22Rv1 (cell line): ENCODE measurements at regions not wholly inside any gene's neighbourhood (a gene's known extent, or its start where the extent isn't known, plus 50 kb on each side); places are given as distances from the start of the nearest gene placed in this dataset.

Experiments used
- CTCF ChIP-seq: fragments of 450-650 bp; IDR thresholded peaks from 2 replicates; pipeline ENCODE4 v1.5.1; 2017; ENCODE audit warnings: mild to moderate bottlenecking
- ZFX ChIP-seq: fragments of 450-650 bp; IDR thresholded peaks from 2 replicates; pipeline ENCODE4 v1.6.1; 2017; ENCODE audit warnings: antibody characterized with exemption, borderline replicate concordance

GRCh38 chr1:221961532-221962292, 219.8 kb upstream of the DUSP10 start:
- TF ChIP-seq CTCF: no peak
- no peak for TF ChIP-seq ZFX
